ENCODE measurements at regions not wholly inside any gene's neighbourhood (a gene's known extent, or its start where the extent isn't known, plus 50 kb on each side); places are given as distances from the start of the nearest gene placed in this dataset.
"Not testable (repeated sequence)": the region's sequence is repeated elsewhere in the genome, so short reads cannot be mapped to it uniquely, and the experiment has no call there.

DNA sequence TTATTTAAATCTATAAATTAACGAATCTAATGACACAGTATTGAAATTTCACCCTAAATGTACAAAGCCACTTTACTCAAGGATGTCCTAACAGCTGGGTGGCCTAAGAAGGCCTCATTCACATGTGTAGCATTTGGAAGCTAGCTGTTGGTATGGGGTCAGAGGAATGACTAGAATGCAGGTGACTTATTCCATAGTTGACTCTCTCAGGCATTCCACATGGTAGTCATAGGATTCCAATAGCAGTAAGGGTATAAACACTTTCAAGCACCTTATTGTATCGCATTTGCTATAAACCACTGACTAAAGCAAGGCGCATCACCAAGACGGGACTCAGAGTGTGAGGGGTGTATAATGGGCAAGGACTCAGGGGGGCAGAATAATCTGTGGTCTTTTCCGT is 294.8 kb upstream of the EPHA3 start:
- no peak for DNase-seq

DNA sequence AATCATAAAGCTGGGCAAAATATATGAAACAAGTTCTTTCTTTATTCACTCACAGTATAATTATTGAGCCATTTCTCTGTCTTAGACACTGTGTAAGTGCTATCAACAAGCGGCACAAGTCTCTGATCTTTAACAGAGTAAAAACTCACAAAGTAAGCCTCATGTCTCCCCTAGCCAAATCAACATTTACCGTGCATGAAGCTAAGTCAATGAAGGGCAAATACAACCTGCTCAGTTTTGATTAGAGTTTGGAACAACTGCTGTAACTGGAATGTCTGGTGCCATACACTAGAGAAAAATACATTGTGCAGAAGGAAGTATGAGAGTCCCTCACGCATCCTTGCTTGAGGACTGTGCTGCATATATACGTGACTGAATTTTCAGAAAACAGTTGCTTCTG is 291.0 kb upstream of the EPHA3 start:
- no peak for DNase-seq

DNA sequence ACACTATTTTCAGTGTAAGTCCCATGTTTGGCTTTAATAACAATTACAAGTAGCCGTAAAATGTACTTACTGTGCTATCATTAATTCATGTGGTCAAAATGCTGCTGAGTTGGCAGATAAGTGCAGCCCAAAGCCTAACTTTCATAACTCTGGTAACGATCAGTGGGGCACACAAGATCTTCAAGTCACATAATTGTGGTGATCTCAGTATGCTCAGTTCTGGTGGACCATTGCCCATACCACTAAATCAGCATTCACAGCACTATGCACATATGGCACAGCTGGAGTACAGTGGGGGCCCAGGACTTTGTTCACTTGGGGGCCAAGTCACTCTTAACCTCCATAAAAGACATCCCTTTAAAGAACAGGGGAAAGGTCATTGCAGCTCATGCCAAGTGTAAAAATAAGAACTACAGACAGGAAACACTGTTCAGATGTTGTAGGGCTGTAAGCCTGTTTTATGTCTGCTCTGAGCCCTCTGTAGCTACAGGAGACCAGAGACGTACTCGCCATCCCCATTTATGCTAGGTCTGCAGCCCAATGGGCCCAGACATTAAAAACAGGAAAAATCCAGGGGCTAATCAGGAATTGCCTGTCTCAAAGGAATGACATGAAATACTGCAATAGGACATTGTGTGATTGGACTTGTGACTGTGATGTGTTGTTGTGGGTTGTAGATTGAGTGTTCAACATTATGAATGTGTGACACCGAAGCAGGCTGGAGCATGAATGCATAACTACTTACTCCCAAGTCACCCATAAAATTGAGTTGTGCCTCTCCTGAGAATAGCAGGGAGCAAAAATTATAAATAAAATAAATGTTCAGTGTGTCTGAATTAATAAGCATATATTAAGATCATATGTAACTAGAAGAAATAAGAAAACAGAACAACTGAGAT is 282.5 kb upstream of the EPHA3 start:
- DNase-seq, result no peak

DNA sequence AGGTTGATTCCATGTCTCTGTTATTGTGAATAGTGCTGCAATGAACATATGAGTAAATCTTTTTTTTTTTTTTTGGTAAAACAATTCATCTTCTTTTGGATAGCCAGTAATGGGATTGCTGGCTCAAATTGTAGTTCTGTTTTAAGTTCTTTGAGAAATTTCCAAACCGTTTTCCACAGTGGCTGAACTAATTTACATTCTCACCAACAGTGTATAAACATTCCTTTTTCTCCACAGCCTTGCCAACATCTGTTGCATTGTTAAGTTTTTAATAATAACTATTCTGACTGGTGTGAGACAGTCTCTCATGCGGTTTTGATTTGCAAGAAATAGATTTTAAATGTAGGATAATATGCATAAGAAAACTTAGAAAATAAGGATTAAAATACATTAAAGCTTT is 279.0 kb upstream of the EPHA3 start:
- DNase-seq, result no peak

DNA sequence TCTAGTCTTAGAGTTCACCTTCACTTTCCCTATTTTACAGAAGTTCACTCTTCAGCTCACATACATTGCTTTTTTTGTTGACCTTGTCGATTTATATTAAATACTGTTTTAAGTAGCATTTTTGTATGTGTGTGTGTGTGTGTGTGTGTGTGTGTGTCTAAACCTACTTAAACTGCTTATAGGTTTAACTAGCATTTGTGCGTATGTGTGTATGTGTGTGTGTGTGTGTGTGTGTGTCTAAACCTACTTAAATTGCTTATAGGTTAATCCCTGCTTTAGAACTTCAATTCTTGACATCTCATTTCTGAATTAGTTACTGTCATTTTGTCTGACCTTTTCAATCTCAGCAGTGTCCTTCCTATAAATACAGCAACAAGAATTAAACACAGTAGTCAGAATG is 254.8 kb upstream of the EPHA3 start:
- no peak for DNase-seq

DNA sequence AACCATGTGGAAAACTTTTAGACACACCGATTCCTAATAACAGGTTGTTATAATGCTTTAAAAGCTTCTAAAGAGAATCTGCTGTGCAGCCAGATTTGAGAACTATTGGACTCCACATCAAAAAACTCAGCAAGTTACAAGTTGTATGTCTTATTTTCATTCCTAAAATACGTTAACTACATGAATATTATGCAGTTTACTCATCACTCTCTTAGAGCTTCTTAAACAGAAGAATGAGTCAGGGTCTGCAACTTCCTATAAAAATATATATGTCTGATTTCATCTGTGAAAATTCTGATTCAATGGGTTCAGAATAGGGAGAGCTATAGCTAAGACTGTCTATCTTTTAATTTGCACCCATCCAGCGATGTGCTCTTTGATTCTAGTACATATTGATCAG is 244.2 kb upstream of the EPHA3 start:
- no peak for DNase-seq

DNA sequence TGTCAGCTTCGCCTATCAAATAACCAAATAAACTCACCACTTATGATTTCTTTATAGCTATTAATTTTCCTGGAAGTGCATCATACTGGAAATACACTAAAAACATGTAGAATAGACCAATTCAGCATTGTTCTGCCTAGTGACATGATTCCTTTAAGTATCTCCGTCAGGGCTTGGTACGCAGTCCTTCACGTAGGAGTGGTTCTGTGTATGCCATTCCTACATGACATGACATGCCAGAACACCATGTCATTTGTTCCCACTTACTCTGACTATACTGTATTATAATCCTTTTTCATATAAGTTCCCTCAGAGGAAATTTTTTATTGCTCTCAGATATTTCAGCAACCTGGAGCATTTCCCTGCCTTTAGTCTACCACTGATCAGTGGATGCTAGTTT is 230.7 kb upstream of the EPHA3 start:
- no peak for DNase-seq

DNA sequence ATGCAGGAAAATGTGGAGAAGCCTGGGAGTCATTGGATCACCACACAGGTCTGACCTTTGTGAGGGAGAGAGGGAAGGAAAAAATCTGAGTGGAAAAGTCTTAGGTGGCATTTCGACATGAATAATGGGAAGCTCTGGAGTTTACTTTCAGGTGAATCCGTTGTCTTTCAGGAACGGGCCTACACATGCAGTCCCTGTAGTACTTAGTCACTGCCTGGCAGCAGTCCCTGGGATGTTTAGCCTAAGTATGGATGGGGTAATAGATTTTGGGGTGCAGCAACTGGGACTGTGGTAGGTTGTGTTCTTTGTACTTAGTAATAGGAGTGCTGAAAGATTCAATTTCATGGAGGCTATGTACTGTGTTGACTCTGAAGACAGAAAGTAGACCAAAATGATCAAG is 227.5 kb upstream of the EPHA3 start:
- DNase-seq, result no peak

DNA sequence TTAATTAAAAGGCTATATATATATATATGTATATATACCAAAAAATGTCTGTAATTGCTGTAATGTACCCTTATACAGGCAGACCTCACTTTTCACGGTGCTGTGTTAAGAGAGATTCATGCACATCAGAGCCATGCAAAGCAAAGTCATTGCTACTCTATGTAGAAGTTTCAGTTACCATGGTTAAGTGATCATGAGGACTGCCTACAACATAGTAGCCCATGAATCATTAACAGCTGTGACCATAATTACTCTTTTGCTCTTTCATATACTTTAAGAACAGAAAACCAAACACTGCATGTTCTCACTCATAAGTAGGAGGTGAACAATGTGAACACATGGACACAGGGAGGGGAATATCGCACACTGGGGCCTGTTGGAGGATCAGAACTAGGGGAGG is 225.3 kb upstream of the EPHA3 start:
- DNase-seq, result no peak

DNA sequence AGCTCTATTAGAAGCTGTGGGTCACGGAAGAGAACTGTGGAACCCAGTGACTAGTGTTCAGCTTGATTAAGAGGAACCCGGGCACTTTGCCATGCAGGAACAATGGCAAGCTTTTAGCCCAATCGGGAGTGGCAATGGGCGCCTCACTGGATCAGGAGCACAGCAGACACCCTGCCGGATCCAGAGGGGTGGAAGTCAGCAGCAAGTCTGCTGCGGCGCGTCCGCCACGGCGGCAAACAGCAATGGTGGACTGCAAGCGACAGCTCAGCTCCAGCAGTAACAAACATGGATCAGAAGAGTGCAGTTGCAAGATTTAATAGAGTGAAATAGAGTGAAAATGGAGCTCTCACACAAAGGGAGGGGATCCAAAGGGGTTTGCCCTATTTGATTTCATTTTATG is 220.8 kb upstream of the EPHA3 start:
- DNase-seq, result not testable (repeated sequence)

DNA sequence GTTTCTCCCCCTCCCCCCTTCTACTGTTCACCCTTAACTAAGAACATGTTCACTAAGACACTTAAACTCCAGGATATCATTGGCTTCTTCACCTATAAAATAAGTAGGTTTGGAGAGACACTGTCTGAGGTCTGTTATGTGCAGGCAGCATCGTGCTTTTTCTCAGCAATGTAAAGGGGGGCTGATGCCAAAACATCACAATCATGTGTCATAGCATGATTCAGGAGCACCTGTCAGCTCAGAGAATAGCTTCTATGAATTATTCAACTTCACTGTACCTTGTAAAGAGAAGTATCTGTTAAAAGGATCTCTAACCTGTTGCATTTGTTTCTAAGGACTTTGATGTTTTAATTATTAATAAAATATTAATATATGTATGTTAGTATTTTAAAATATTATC is 211.4 kb upstream of the EPHA3 start:
- no peak for DNase-seq

DNA sequence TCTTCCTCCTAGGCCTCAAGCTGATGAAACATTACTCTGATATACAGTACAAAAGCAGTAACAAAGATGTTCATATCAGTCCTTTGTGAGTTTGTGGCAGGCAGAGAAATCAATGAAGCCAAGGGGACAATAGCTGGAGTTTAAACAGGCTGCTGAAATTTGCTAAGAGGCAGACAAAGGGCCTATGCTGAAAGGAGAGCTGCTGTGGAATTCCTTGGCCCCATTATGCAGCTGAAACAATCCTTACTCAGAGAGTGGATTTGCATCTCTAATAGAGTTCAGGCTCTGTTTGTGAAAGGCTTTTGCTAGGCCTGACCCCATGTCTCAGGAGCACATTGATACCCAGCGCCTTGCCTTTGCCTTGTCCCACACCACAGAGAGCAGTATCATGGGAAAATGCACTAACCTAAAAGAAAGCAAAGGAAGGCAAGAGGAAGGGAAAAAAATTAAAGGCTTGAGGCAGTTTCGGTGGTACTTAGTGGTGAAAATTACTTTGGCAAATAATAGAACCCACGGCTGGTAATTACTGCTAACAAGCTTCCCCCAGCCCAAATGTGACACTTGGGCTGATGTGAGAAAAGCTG is 195.0 kb upstream of the EPHA3 start:
- DNase-seq, result no peak

DNA sequence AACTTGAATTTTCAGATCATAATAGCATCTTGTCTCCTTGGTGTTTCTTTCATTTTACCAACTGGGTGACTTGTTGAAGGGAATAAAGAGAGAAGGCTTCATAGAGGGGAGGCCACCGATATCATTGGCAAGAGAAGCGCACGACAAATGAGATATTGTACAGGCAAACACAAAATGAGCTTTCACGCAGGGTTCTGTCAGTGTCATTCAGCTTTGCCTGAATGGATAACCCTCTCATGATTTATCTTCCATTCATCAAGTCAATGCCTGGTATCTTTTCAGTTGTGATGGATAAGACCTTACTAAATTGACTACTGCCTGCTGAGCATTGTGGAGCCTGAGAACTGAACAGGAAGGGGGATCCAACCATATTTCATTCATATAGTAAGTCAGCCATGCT is 188.6 kb upstream of the EPHA3 start:
- DNase-seq, result no peak

DNA sequence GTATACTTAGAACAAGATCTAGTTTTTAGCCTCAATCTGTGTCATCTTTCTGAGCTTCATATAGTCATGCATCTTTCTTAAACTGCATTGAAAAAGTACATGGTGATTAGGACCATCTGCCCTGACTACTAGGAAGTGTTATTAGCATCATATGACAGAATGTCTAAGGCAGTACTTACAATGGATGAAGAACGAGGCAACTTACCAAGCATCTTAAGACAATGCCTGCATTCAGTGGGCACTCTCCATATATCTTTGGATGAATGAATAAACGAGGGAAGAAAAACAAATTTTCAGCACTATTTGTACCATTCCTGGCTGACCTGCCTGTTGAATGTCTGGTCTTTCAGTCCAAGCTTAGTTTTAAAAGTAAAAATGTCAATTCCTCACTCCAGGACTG is 185.4 kb upstream of the EPHA3 start:
- no peak for DNase-seq

DNA sequence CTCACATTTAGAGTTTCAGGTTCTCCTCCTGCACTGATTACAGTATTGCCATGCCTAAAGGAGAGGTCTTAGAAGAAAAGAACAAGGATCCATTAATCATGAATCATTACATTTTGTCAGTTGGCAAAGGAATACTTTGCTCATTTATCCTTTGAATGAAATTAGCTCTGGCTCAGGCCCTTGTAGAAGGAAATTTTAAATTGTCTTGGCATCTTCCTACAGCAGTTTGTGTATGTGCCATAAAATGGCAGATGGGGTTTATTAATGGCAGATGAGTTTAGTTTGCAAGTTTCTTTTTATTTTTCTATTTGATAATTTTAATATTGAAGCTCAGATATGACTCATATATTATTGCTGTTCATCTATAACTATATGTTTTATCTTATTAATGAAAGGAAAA is 181.2 kb upstream of the EPHA3 start:
- DNase-seq, result no peak

DNA sequence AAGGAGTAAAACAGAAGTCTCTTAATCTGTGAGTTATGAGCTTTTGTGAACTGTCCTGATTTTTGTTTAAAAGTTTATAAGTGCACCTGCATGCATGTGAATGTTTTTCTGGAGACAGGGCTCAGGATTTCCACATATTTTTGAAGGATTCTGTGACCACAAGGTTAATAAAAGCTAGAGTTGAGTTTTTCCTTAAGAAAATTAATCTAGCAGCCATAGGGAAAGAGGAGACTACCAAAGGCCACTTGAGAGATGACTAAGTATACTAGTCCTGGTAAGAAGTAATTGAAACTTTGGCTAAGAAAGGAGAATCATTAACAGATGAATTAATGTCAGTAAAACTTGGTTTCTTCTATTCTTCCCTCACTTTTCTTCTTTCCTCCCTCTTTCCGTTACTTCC is 176.8 kb upstream of the EPHA3 start:
- DNase-seq, result no peak

DNA sequence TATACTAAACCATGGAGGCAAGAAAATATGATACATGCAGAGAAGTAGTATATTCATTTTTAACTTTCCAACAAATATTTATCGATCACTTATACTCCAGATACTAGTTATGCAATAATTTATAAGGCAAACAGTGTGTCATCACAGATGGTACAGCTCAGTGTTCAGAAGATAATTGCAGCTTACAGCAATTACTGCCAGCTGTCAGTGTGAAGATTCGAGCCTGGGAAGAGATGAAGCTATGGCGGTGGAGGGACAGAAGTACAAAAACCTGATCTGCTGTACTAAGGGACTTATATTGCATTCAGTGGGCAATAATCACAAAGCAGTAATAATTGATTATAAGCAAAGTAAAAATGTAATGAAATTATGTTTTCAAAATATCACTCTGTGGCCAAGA is 170.6 kb upstream of the EPHA3 start:
- no peak for DNase-seq

DNA sequence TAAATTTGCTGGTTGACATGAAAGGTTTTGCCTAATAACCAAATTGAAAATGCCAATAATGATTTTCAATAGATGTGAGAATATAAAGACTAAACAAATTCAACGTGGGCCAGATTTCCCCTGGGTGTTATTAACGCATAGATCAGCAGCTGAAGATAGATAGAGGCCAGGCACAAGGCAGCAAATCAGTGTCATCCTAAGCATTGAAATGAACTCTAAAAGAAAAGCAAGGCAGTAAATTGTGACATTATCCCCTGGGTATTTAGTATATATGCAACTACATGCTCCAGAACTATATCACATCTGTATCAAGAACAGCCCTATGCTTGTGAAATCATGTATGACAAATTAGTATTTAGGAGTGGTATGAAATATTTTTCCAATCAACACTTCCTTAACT is 167.1 kb upstream of the EPHA3 start:
- no peak for DNase-seq

DNA sequence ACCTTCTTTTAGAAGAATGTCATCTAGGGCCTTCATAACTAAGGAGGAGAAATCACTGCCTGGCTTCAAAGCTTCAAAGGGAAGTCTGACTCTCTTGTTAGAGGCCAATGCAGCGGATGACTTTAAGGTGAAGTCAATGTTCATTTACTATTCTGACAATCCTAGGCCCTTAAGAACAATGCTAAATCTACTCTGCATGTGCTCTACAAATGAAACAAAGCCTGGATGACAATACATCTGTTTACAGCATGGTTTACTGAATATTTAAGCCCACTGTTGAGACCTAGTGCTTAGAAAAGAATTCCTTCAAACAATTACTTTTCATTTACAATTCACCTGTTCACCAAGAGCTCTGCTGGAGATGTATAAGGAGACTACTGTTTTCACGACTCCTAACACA is 160.4 kb upstream of the EPHA3 start:
- DNase-seq, result no peak

DNA sequence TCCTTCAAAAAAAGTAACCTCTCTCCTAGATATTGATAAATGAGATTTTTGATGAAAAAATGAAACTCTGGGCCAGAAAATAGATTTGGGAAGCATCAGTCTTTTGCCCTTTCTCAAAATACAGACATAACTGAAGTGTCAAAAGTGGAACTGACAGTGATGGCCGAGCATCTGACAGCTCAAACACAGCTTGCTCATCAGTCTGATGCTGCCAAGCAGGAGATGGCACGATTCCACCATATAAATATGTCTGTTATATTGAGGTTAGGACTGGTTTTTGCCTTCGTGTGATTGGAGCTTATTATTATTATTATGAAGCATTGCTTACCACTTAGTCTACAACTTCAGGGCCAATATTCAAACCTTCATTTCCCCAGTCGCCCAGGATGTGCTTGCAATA is 152.6 kb upstream of the EPHA3 start:
- no peak for DNase-seq

DNA sequence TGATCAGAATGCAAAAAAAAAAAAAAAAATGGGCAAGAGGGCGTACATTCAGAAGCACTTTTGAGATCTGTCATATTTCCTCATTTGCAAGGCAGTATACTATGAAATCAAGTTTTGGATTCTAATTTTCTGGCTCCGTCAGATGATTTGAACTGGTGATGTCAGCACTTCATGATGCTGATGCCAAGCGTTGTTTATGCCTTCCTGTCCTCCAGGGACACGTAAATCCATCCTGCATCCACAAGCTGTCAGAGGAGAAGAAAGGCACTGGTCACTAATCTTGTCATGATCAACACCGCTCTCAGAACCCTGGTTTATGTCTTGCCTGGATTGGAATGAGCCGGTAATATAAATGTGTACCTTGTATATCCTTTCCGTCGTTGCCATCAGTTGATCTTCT is 152.1 kb upstream of the EPHA3 start:
- no peak for DNase-seq

DNA sequence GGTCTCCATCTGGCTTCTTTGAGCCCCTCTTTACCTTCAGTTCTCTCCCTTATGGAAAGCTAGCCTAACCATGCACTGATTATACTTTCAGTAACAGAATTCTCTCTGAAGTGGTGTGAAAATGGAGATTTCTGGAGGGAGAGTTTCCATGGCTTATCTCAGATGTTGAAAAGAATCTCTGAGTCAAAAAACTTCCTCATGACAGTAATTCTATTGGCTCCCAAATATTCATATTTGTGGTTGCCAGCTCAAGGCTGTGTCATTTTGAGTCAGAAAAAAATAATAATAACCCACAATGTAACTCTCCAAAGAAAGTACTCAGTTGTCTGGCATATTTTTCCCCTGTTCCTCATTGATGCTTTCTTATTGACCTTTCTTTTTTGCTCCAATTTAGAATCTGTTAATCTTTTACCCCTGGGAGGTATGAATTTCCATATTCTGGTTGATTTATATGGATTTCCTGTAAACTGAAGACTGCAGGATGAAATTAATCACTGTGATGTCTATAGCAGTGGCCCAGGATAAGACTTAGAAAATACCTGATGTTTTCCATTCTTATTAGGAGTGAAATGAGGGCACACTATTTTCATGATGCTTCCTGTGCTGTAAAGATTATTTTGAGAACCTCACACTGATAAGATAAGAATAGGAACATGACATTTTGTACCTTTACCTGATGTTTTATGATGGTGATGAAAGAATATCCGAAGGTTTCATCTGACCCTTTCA is 149.5 kb upstream of the EPHA3 start:
- DNase-seq, result peak; percentile 58

DNA sequence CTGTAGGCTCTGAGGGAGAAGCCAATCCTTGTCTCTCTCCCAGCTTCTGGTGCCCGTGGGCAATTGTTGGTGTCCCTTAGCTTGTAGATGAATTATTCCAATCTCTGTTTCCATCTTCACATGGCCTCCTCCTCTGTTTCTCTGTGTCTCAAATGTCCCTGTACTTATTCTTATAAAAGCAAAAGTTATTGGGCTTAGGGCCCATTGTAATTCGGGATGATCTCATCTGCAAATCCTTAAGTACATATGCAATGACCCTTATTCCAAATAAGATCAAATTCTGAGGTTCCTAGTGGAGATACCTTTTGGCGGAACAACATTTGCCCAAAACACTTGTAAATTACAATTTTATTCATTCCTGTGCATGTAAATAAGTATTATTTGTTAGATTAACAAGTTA is 147.4 kb upstream of the EPHA3 start:
- no peak for DNase-seq

DNA sequence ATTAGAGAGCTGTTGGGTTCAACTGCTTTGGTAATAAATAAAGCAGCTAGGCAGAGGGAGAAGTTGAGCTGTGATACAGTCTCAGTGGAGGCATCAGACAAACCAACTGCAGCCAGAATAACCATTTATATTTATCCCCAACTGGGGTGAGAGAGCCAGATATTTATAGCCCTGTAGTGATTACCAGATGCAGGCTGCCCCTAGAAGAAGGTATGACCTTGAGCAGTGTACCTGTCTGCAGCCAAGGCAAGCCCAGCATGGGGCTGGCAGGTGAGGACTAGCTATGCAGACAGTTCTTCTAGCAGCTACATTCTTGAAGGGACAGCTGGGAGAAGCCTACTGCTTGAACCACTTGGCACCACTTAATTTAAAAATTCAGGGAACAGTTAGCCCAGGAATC is 144.4 kb upstream of the EPHA3 start:
- DNase-seq, result no peak

Measured in NCI-H226 (cell line).